ENCODE measurements at regions not wholly inside any gene's neighbourhood (a gene's known extent, or its start where the extent isn't known, plus 50 kb on each side); places are given as distances from the start of the nearest gene placed in this dataset.
A peak's percentile ranks its signal among the peaks of the same experiment; 100 is the strongest.

DNA sequence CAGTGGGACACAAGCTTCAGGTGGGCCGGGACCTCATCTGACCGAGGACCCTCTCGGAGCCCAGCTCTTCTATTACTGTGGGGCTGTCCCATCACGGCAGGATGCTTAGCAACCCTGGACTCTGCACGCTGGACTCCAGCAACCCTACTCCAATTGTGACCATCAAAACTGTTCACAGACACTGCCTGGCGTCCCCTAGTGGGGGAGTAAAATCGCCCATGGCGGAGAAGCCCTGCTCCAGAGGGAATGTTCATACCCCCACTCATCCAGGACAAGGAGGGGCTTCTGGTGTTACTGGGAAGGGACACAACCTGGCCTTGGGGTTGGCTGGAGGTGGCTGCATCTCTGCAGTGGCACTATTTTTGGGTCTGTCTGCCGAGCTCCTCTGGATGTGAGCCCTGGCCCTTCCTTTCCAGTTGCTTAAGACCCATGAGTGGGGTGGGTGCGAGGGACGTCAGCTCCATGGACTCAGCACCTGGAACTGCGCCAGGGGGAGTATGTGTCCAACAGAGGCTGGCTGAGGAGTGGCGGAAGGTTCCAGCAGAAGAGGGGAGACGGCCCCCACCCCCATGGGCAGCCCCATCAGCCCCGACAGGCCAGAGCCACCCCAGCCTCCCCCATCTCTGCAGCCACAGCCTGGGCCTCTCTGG, 103.8 kb downstream of the RFLNA start:
- RAD21 ChIA-PET (ENCODE audit: low non-redundant PET in 1 of 2, low total read pairs in 2 of 2, uncharacterized antibody in 2 of 2, unreplicated experiment in 2 of 2), result no interaction called here
- POLR2A ChIA-PET, result no interaction called here
- Histone ChIP-seq H3K9me3 (ENCODE audit: control insufficient read depth in 1 of 2, insufficient read depth in 1 of 2, low read depth in 1 of 2, low read length in 2 of 2) (no peaks in the 10 kb centered on the region), H4K20me1 (ENCODE audit: insufficient read depth) (no peaks in the 10 kb centered on the region), H3K4me1 (ENCODE audit: control insufficient read depth in 1 of 2, insufficient read depth in 2 of 2, low read length in 2 of 2) (peaks cover 10 to 46% of the 10 kb centered on the region in 2 experiments), H3K36me3 (ENCODE audit: control insufficient read depth in 1 of 2, insufficient read depth in 2 of 2, low read length in 2 of 2) (peaks cover 5 to 11% of the 10 kb centered on the region in 2 experiments; a peak in 3 of 4 replicates), H3K4me3 (replicated peaks in 1 of 2; ENCODE audit: low read depth in 1 of 2, low read length in 2 of 2) (no peak overlapping the region), H3K9me2 (ENCODE audit: insufficient read depth) (no peaks in the 10 kb centered on the region), H3K9ac (ENCODE audit: low read length) (no peak overlapping the region), H3K4me2 (ENCODE audit: low read length) (no peak overlapping the region), H3K79me2 (ENCODE audit: insufficient read depth, low read length) (no peaks in the 10 kb centered on the region), H2AFZ (ENCODE audit: low read depth, low read length, poor library complexity, severe bottlenecking) (no peak overlapping the region), H3K27me3 (ENCODE audit: insufficient read depth, low read length) (no peaks in the 10 kb centered on the region), H3K27ac (ENCODE audit: low read depth, low read length) (no peak overlapping the region)
- no peak for TF ChIP-seq TCF7L2 (IDR thresholded peaks at IDR 0.05; ENCODE audit: borderline replicate concordance, extremely low read depth, insufficient read depth, insufficient read length)
- TF ChIP-seq EZH2 (IDR thresholded peaks at IDR 0.05), result no peak
- TF ChIP-seq, protein P1, sequence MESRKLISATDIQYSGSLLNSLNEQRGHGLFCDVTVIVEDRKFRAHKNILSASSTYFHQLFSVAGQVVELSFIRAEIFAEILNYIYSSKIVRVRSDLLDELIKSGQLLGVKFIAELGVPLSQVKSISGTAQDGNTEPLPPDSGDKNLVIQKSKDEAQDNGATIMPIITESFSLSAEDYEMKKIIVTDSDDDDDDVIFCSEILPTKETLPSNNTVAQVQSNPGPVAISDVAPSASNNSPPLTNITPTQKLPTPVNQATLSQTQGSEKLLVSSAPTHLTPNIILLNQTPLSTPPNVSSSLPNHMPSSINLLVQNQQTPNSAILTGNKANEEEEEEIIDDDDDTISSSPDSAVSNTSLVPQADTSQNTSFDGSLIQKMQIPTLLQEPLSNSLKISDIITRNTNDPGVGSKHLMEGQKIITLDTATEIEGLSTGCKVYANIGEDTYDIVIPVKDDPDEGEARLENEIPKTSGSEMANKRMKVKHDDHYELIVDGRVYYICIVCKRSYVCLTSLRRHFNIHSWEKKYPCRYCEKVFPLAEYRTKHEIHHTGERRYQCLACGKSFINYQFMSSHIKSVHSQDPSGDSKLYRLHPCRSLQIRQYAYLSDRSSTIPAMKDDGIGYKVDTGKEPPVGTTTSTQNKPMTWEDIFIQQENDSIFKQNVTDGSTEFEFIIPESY (IDR thresholded peaks at IDR 0.05; ENCODE audit: extremely low read depth, insufficient replicate concordance, low read length), result no peak
- no peak for TF ChIP-seq POLR2AphosphoS5 (IDR thresholded peaks at IDR 0.05; ENCODE audit: low read depth, low read length)
- TF ChIP-seq, protein P2, sequence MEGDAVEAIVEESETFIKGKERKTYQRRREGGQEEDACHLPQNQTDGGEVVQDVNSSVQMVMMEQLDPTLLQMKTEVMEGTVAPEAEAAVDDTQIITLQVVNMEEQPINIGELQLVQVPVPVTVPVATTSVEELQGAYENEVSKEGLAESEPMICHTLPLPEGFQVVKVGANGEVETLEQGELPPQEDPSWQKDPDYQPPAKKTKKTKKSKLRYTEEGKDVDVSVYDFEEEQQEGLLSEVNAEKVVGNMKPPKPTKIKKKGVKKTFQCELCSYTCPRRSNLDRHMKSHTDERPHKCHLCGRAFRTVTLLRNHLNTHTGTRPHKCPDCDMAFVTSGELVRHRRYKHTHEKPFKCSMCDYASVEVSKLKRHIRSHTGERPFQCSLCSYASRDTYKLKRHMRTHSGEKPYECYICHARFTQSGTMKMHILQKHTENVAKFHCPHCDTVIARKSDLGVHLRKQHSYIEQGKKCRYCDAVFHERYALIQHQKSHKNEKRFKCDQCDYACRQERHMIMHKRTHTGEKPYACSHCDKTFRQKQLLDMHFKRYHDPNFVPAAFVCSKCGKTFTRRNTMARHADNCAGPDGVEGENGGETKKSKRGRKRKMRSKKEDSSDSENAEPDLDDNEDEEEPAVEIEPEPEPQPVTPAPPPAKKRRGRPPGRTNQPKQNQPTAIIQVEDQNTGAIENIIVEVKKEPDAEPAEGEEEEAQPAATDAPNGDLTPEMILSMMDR (IDR thresholded peaks at IDR 0.05 in 2 of 3, conservative IDR thresholded peaks at IDR 0.05 in 1 of 3; ENCODE audit: borderline replicate concordance in 1 of 3, insufficient read depth in 1 of 3, low read depth in 2 of 3, low read length in 2 of 3), result peak in 2 of 3 experiments; percentile 21 to 23; a peak in 3 of 6 replicates
- TF ChIP-seq, protein P3, sequence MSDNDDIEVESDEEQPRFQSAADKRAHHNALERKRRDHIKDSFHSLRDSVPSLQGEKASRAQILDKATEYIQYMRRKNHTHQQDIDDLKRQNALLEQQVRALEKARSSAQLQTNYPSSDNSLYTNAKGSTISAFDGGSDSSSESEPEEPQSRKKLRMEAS (IDR thresholded peaks at IDR 0.05), result no peak
- DNase-seq (ENCODE audit: low read depth, low spot score), result no peak
- CTCF ChIA-PET, result interaction anchor here (0.9 to 1.5 kb wide), 3 partner anchors 10 to 362 kb away, joined by 3 to 6 read pairs (median 4); no protein-coding TSS in a partner anchor
- intact Hi-C loops (cut with micrococcal nuclease), result loop anchor here (10.0 kb wide), 1 partner anchor 166 kb away; the partner anchor contains the start of gene NCOR2
- no TSS peak for BruUV-seq (replicated peaks)
- no peak for ATAC-seq
